Hepatocyte (in vitro differentiated cells): ENCODE measurements at regions not wholly inside any gene's neighbourhood (a gene's known extent, or its start where the extent isn't known, plus 50 kb on each side); places are given as distances from the start of the nearest gene placed in this dataset.

ENCODE experiments used
- CTCF ChIP-seq: fragments of 200-600 bp; sonication (generic); IDR thresholded peaks from 2 replicates; pipeline ENCODE4 v1.5.1; 2016; ENCODE audit warnings: antibody characterized with exemption, mild to moderate bottlenecking; ENCODE audit not compliant: poor library complexity
- EZH2phosphoT487 ChIP-seq: fragments of 200-600 bp; sonication (generic); IDR thresholded peaks from one replicate; pipeline ENCODE4 v1.6.1; 2018; ENCODE audit warnings: antibody characterized with exemption, mild to moderate bottlenecking, low read depth, moderate library complexity; ENCODE audit not compliant: unreplicated experiment, severe bottlenecking

- TF ChIP-seq CTCF: no peak
- TF ChIP-seq EZH2phosphoT487: no peak
These were observed 423.3 kb downstream of the GLRX3 start for GRCh38 chr10:130559547-130559880.
